ENCODE measurements at regions not wholly inside any gene's neighbourhood (a gene's known extent, or its start where the extent isn't known, plus 50 kb on each side); places are given as distances from the start of the nearest gene placed in this dataset.

DNA sequence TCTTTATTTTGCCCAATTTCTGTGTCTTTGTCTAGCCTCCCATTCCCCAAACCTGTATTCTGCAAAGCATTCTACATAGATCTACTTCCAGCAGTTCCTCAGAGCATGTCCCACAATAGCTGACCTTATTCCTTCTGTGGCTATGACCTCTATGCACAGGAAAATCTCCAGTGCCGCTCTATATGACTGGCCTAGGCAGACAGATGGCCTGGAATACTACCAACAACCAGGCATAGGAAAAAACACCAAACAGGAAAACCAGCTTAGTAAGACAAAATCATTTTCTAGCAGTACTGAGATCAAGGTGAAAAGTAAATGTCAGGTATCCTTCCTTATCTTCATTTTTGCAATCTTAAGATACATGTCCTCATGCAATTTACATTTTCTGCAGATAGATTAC is 1115.0 kb downstream of the IGSF11 start:
- TF ChIP-seq, protein P1, sequence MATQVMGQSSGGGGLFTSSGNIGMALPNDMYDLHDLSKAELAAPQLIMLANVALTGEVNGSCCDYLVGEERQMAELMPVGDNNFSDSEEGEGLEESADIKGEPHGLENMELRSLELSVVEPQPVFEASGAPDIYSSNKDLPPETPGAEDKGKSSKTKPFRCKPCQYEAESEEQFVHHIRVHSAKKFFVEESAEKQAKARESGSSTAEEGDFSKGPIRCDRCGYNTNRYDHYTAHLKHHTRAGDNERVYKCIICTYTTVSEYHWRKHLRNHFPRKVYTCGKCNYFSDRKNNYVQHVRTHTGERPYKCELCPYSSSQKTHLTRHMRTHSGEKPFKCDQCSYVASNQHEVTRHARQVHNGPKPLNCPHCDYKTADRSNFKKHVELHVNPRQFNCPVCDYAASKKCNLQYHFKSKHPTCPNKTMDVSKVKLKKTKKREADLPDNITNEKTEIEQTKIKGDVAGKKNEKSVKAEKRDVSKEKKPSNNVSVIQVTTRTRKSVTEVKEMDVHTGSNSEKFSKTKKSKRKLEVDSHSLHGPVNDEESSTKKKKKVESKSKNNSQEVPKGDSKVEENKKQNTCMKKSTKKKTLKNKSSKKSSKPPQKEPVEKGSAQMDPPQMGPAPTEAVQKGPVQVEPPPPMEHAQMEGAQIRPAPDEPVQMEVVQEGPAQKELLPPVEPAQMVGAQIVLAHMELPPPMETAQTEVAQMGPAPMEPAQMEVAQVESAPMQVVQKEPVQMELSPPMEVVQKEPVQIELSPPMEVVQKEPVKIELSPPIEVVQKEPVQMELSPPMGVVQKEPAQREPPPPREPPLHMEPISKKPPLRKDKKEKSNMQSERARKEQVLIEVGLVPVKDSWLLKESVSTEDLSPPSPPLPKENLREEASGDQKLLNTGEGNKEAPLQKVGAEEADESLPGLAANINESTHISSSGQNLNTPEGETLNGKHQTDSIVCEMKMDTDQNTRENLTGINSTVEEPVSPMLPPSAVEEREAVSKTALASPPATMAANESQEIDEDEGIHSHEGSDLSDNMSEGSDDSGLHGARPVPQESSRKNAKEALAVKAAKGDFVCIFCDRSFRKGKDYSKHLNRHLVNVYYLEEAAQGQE (IDR thresholded peaks at IDR 0.05; ENCODE audit: insufficient read depth in 1 of 2, low read depth in 2 of 2, low read length in 2 of 2) = no peak
- TF ChIP-seq POLR2AphosphoS5 (IDR thresholded peaks at IDR 0.05; ENCODE audit: low read depth, low read length) (no peak), FOXP2 (optimal IDR thresholded peaks at IDR 0.05; ENCODE audit: borderline replicate concordance, extremely low read depth, extremely low read length, insufficient read depth) (no peak), SIN3A (IDR thresholded peaks at IDR 0.05; ENCODE audit: borderline replicate concordance, insufficient read depth, low read length) (no peak), TAF1 (IDR thresholded peaks at IDR 0.05; ENCODE audit: borderline replicate concordance, insufficient read depth, low read length) (no peak)

- no peak for TF ChIP-seq TAF1 (IDR thresholded peaks at IDR 0.05; ENCODE audit: borderline replicate concordance, insufficient read depth, low read length)
- no peak for TF ChIP-seq SIN3A (IDR thresholded peaks at IDR 0.05; ENCODE audit: borderline replicate concordance, insufficient read depth, low read length)
- no peak for TF ChIP-seq FOXP2 (optimal IDR thresholded peaks at IDR 0.05; ENCODE audit: borderline replicate concordance, extremely low read depth, extremely low read length, insufficient read depth)
- TF ChIP-seq, protein P1 (IDR thresholded peaks at IDR 0.05; ENCODE audit: insufficient read depth in 1 of 2, low read depth in 2 of 2, low read length in 2 of 2) = no peak
- TF ChIP-seq POLR2AphosphoS5 (IDR thresholded peaks at IDR 0.05; ENCODE audit: low read depth, low read length) = no peak
Measured at GRCh38 chr3:117920253-117920898, 1114.3 kb downstream of the IGSF11 start.

GRCh38 chr3:117921411-117921810 is 1113.2 kb downstream of the IGSF11 start:
- TF ChIP-seq TAF1 (IDR thresholded peaks at IDR 0.05; ENCODE audit: borderline replicate concordance, insufficient read depth, low read length) (no peak), POLR2AphosphoS5 (IDR thresholded peaks at IDR 0.05; ENCODE audit: low read depth, low read length) (no peak), FOXP2 (optimal IDR thresholded peaks at IDR 0.05; ENCODE audit: borderline replicate concordance, extremely low read depth, extremely low read length, insufficient read depth) (no peak)
- TF ChIP-seq, protein P1 (IDR thresholded peaks at IDR 0.05; ENCODE audit: insufficient read depth in 1 of 2, low read depth in 2 of 2, low read length in 2 of 2) = no peak

- no peak for TF ChIP-seq FOXP2 (optimal IDR thresholded peaks at IDR 0.05; ENCODE audit: borderline replicate concordance, extremely low read depth, extremely low read length, insufficient read depth)
- TF ChIP-seq, protein P1 (IDR thresholded peaks at IDR 0.05; ENCODE audit: insufficient read depth in 1 of 2, low read depth in 2 of 2, low read length in 2 of 2) = no peak
- TF ChIP-seq TAF1 (IDR thresholded peaks at IDR 0.05; ENCODE audit: borderline replicate concordance, insufficient read depth, low read length) = no peak
- no peak for TF ChIP-seq POLR2AphosphoS5 (IDR thresholded peaks at IDR 0.05; ENCODE audit: low read depth, low read length)
- TF ChIP-seq SIN3A (IDR thresholded peaks at IDR 0.05; ENCODE audit: borderline replicate concordance, insufficient read depth, low read length) = no peak
Measured at GRCh38 chr3:117922039-117922438, 1112.6 kb downstream of the IGSF11 start.

All from PFSK-1 (cell line).